ENCODE measurements at regions not wholly inside any gene's neighbourhood (a gene's known extent, or its start where the extent isn't known, plus 50 kb on each side); places are given as distances from the start of the nearest gene placed in this dataset.

DNA sequence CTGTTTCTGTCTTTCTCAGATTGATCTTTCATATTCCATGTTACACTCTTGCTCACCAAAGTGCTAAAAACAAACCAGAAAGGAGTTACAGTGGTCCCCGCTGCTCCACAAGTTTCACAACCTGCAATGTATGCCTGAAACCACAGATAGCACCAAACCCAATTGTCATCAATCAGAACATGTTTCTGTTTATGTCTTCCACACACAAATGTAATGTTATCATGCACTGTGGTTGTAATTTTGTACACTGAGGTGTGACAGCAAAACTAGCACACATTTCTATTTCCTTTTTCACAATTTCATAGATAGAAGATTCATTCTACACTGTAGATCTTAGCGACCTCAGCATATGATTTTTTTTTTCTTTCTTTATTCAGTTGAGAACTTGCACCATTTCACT is 1045.9 kb upstream of the RAG2 start:
- no peak for DNase-seq (ENCODE audit: low read depth in 2 of 2)

DNA sequence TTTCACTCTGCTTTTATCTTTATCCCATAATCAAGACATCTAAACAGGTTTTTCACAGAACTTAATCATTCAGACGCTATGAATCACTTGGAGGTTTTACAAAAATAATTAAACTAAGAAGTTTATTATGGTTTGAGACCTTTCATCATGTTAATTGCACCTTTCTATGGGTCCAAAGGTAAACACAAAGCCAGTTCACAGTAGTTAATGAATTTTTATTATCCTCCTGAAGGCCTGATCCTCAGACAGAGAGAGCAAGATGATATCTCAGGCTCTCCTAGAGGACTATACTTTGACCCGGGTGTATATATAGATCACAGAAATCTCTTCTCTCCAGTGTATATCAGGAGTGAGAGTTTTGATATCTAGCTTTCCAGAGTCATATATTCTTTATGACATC is 1044.3 kb upstream of the RAG2 start:
- no peak for DNase-seq (ENCODE audit: low read depth in 2 of 2)

DNA sequence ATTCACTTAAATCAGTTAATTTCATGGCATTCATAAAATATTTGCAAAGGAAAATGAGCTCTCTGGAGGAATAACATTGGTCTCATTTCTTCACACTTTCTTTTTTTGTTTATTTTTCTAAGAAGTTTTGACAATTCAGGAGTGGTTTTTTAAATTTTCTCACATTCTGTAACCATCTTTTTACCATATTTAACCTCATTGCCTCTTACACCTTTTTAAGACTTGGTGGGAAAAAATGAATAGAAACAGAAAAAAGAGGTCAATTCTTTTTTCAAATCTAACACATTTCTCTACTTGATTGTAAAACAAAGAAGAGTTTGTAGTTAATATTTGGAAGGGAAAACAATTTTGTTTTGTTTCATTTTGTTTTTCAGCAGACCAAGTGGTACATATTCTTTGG is 1034.7 kb upstream of the RAG2 start:
- no peak for DNase-seq (ENCODE audit: low read depth in 2 of 2)

DNA sequence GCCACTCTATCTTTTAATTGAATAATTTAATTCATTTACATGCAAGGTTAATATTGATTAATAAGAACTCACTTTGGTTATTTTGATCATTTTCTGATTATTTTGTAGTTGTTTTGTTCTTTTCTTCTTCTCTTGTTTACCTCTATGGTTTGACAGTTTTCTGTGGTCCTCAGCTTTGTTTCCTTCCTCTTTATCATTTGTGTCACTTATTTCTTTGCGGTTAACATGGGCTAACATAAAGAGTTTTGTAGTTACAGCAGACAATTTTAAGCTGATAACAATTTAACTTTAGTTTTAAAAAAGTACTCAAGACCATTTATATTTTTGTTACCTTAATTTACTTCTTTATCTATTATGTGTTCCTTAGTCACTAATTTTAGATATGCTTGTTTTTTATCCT is 1032.8 kb upstream of the RAG2 start:
- DNase-seq (ENCODE audit: low read depth in 2 of 2) = no peak

DNA sequence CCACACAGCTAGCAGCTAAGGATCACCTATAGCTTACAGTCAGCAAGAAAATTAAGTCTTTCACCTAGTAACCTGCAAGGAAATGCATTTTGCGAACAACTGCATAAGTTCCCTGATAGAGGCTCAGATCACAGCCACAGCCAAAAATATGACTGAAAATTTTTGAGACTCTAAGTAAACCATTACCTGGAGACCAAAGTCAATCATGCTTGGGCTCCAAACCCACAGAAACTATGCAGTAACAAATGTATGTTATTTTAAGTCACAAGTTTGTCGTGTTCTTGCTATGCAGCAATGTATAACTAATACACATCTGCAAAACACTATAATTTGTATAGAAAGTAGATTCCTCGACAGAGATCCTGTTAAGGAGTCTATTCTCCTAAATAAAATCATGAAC is 1025.7 kb upstream of the RAG2 start:
- no peak for DNase-seq (ENCODE audit: low read depth in 2 of 2)

DNA sequence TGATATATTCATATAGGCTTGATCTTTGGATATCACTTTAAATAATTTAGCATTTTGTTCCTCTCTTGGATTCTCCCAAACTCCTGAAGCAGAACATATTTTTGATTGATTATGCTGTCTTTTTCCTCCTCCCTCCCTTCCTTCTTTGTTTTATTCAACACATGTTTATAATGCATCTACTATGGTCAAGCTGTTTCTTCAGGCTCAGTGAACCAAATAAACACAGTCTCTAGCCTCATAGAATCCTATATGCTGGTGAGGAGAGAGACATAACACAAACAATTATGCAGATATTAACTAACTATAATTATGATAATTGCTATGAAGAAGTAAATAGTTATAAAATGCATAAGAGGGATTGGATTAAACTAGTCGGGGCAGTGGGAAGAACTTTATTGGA is 1023.6 kb upstream of the RAG2 start:
- no peak for DNase-seq (ENCODE audit: low read depth in 2 of 2)

DNA sequence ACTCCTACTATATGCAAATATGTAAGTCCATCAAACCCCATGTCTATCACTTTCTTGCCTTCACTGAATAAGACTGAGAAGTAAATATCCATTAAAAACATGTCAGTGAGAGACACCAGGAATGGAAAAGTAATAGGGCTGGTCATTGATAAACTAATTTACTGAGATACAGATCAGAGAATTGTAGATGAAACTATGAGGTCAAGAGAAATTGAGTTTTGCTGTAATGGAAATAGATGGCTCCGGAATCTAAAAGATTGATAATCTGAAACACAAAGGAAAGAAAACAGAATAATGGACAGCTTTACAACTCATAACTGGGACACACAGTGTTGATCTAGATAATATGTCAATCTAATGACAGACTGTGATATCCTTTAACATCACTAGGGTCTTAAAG is 1018.3 kb upstream of the RAG2 start:
- no peak for DNase-seq (ENCODE audit: low read depth in 2 of 2)

DNA sequence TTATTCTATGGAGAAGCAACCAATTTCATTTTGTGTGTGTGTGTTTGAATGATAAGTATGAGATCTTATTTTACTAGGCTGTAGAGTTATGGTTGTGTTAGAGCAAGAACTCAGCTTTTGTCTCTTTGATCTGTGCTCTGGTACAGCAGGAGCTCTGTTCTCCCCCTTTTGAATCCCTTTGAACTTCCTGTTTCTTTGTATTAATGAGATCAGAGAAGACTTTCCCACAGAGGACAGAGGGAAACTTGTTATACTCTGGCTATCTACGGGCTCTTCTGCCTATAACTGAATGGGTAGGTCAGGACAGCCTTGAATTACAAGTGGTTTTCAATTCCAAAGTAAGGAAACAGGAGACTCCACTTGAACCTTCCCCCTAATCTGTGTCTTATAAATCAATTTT is 1015.0 kb upstream of the RAG2 start:
- DNase-seq (ENCODE audit: low read depth in 2 of 2) = no peak

DNA sequence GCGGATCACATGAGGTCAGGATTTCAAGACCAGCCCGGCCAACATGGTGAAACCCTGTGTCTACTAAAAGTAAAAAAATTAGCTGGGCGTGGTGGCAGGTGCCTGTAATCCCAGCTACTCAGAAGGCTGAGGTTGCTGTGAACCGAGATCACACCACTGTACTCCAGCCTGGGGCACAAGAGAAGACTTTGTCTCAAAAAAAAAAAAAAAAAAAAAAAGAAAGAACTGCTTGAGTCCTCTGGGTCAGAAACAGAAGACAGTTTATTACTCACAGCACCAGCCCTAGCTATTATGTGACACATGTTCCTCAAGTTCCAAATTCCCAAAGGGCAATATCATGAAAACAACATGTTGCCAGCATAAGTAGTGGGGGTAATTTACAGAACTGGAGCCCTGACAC is 1014.1 kb upstream of the RAG2 start:
- DNase-seq (ENCODE audit: low read depth in 2 of 2) = no peak

DNA sequence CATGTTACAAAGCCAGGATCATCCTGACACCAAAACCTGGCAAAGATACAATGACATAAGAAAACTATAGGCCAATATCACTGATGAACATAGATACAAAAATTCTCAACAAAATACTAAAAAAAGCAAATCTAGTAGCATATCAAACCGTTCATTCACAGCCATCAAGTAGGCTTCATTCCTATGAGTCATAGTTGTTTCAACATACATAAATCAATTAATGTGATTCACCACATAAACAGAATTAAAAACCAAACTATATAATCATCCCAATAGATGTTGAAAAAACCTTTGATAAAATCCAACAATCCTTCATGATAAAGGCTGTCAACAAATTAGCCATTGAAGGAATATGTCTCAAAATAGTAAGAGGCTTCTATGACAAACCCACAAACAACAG is 1007.2 kb upstream of the RAG2 start:
- no peak for DNase-seq (ENCODE audit: low read depth in 2 of 2)

DNA sequence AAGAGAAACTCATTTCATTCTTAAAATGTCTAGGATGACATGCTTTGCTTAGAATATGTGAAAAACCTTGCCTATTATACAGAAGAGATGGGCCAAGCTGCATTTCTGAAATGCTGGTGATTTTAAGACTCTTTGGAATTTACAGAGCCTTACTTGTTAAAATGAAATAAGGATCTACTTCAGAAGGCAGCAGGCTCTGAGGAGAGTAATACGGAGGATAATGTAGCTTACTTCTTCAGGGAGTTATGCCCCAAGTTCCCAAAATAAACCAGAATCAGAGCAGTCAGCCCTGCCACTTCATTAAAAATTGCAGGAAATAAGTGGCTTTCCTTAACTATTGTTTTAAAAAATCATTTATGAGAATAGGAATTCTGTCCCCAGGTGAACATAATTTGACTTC is 1000.3 kb upstream of the RAG2 start:
- DNase-seq (ENCODE audit: low read depth in 2 of 2) = no peak

DNA sequence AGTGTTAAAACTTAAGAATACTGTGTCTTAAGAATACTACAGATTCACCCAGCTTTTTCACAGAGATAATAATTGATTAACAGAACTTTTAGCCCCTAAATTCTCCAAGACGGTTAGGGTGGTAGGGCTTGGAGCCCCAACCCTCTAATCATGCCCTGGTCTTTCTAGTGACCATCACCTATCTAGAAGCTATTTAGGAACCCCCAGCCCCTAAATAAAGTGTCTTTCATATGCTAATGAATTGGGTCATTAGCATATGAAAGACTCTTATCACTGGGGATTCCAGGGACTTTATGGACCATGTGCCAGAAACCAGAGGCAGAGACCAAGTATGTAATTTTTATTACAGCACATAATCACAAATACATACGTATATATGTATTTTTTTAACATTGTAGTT is 999.7 kb upstream of the RAG2 start:
- no peak for DNase-seq (ENCODE audit: low read depth in 2 of 2)

DNA sequence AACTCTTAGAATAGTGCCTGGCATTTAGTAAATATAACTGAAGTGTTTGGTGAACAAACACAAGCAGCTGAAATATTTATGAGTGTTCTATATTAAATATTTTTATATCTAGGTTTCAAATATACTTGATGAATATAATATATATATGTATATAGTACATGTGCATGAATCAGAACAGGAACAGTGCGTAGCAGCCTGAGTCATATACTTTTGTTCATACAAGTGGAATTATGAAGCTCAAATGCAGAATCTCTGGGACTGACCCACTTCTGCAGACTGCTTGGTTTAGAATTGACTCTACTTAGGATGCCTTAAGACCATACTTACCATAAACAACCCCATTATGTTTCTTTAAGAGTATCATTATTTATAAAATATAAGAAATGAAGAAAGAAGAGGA is 997.8 kb upstream of the RAG2 start:
- DNase-seq (ENCODE audit: low read depth in 2 of 2) = no peak

DNA sequence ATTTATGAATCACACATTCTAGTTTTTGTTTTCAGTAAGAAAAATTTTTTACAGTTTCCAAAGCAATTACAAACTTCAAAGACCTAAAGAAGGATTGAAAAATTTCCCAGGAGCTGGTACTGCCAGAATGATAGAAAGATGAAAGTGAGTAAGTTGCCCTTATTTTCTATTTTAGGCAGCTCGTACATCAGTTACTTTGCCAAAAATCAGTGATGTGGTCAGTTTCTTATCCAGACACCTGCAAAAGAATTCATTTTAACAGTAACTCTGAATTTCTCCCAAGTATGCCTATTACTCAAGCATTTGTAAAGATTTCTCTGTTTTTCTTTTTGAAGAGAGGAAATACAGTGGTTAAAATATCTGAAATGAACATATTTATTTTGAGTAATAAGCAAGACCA is 976.3 kb upstream of the RAG2 start:
- DNase-seq (ENCODE audit: low read depth in 2 of 2) = no peak

DNA sequence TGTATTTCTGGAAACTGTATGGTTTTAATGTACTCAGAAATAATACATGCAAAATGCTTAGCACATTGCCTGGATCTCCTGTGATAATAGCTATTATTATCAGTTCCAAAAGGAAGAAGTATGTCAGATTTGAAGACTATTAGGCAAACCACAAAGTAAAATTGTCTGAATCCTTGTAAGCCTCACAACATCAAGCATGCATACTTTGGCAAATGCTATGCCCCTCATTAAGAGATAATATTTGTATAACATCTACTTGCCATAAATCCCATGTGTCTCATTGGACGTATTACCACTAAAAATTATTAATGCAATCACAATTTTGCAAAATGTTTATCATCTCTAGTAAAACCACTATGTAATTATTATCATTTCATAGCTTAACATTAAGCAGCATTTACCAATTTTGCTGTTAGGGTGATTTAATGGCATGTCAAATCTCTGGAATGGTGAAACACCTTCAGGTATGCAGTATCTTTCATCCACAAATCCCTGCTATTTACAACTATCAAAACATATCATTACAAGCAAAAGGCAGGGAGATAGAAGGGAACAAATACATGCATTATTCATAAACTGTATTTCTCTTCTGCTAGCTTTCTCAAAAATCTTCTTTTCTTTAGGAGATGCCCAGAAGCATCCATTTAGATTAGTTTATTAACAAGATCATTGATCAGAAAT is 974.6 kb upstream of the RAG2 start:
- no peak for DNase-seq (ENCODE audit: low read depth in 2 of 2)

DNA sequence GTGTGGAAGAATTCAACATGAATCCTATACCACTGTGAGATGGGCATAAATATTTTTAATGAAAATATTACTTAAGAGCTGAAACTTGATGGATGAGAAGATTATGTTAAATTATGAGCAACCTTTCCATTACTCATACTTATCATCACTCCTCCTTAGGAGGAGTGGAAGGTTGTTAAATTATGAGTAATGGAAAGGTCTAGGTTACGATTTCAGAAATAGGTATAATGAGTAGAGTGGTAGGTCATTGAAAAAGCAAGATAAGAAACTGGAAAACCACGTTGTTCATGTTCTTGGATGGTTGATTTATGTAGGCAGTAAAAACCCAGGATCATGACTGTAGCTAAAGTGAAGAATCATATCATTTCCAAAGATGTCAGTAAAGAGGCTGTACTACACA is 973.2 kb upstream of the RAG2 start:
- DNase-seq (ENCODE audit: low read depth in 2 of 2) = no peak

DNA sequence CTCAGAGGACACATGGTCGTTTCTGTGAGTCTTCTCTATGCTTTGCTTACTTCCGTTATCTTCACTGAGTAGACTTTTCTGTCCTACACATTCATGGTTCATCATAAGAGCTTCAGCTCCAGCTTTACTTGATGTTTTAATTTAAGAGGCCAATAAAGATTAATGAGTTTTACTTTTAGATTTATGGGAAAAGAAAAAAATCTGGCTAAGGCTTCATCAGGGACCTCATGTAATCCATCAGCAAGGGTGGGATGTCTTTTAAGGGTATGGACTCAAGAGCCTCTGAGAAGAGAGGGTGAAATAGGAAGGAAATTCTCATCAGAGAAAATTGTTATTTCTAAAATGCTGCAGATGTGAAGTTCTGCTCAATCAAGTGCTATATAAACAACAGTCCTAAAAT is 963.0 kb upstream of the RAG2 start:
- no peak for DNase-seq (ENCODE audit: low read depth in 2 of 2)

DNA sequence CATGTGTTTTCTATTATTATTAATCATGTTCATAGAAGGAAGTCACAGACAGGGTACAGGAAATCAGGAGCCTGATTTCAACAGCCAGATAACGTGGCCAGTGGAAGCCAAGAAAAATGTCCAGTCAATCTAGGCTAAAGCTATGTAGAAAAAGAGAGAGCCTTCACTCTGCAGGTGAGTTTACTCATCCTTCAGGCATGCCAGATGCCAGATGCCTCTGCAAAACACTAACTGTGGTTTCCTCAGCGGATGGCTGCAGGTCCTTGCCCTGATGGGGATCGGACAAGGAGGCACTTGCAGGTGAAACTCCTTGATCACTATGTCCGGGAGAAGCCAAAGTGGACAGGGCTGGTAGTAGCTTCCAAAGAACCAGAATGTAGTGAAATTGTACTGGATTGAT is 962.3 kb upstream of the RAG2 start:
- no peak for DNase-seq (ENCODE audit: low read depth in 2 of 2)

DNA sequence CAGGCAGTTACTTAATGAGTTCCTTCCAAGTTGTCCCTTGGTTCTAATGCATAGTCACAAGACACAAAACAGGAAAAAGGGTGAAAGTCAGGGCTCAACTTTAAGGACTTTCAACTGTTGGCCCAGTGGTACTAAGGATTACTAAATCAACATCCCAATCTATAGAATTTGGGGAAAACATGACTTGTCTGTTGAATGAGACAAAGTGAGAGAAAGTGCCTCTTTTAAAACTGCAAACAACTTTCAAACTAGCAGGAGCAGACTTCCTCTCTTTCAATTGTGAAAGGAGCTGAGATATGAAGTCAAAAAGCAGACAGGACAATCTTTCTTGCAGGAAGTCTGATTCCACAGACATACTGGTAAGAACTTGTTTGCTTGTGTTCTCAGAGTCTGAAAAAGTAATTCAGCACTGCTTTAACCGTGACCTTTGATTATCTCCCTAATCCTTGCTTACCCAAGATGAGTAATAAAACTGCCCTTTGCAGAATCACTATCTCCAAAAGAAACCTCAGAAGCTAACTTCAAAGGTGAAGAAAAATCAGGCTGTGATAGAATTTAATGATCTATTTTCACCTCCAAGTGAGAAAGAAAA is 960.7 kb upstream of the RAG2 start:
- DNase-seq (ENCODE audit: low read depth in 2 of 2) = no peak

DNA sequence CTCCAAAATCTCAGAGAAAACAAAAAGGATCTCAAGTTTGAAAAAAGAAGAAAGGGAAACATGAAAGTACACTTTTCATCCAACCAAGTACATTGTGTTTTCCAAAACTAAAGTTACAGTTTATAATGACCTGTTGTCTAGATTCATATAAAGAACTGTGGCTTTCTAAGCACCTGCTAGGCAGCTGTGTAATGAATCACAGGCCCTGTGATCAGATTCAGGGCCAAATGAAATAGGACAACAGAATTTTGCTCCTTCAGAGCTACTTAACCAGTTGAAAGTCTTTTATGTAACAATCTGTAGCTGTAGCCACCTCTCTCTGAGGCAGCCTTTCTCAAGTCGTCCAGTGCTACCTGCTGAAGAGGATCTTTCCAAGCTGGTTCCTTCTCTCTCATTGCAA is 960.0 kb upstream of the RAG2 start:
- no peak for DNase-seq (ENCODE audit: low read depth in 2 of 2)

DNA sequence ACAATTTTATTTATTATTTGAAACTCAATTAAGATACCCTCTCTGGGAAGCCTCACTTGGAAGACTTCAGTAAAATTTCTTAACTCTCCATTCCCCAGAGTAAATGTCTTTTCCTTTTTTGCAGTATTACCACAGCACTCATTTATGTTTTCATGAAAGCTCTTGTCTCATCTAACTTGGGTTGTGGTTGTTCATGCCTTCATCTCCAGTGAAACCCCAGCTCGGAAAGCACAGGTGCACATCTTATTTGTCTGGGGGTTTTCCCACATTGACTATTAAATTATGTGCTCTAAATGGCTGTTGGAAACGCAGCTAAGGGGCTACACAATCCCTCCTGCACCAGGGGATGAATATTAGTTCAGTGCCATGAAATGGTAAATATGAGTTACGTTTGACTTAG is 954.2 kb upstream of the RAG2 start:
- DNase-seq (ENCODE audit: low read depth in 2 of 2) = no peak

DNA sequence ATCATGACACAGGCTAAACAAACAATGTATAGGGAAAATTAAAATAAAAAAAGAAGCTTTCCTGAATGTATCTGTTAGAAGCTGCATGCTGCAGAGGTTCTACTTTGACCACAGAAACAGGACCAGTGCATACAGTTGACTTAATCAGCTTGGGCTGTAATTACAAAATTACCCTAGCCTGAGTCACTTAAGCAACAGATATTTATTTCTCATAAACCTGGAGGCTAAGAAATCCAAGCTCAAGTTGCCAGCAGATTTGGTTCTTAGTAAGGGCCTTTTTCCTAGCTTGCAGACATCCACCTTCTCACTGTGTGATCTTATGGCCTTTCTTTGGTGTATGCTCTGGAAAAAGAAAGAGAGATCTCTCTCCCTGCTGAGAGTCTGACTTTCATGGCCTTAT is 946.5 kb upstream of the RAG2 start:
- no peak for DNase-seq (ENCODE audit: low read depth in 2 of 2)

DNA sequence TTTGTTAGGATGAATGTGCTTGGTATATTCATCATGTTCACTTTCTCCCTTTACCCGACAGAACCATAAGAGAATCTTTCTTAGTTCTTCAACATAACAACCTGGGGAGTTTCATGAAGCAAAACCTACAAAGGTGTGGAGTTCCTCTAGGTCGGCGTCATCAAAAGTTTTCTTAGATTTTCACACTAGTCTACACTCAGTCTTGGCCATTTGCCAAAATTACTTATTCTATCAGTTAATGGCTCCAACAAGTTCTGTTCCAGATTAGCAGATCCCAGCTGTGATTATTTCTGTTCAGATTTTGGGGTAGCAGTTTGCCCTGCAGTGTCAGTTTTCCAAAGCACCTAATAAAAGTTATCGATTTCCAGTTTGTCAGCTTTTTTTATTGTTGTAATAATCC is 935.8 kb upstream of the RAG2 start:
- no peak for DNase-seq (ENCODE audit: low read depth in 2 of 2)

DNA sequence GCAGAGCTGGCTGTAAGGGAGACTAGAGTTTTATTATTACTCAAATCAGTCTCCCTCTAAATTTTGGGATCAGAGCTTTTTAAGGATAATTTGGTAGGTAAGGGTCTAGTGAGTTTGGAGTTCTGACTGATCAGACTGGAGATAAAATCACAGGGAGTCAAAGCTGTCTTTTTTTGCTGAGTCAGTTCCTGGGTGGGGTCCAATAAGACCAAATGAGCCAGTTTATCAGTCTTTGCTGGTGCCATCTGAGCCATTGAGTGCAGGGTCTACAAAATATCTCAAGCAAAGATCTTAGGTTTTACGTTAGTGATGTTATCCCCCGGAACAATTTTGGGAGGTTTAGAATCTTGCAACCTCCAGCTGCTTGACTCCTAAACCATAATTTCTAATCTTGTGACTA is 935.1 kb upstream of the RAG2 start:
- DNase-seq (ENCODE audit: low read depth in 2 of 2) = no peak

Data from dermis microvascular lymphatic vessel endothelial cell (primary cell).